MM.1S (cell line): ENCODE measurements at regions not wholly inside any gene's neighbourhood (a gene's known extent, or its start where the extent isn't known, plus 50 kb on each side); places are given as distances from the start of the nearest gene placed in this dataset.

Experiments
- DNase-seq: peaks from one replicate; pipeline ENCODE4 v3.0.0-alpha.2; 2015
- H2AFZ ChIP-seq: fragments of 300-600 bp; sonication (generic); 2 replicates; pipeline ENCODE4 v1.6.0; 2016; ENCODE audit warnings: antibody characterized with exemption, low read length
- H3F3A ChIP-seq: fragments of 300-600 bp; sonication (generic); 2 replicates; pipeline ENCODE4 v1.6.1; 2016; ENCODE audit warnings: mild to moderate bottlenecking, antibody characterized with exemption, low read length, moderate library complexity, mixed read lengths; ENCODE audit not compliant: insufficient read depth
- H3K27ac ChIP-seq: fragments of 300-600 bp; sonication (generic); 2 replicates; pipeline ENCODE4 v1.5.1; 2016; ENCODE audit warnings: mild to moderate bottlenecking, low read length
- H3K27me3 ChIP-seq: fragments of 300-600 bp; sonication (generic); replicated peaks from 2 replicates; pipeline ENCODE4 v1.6.0; 2016; ENCODE audit warnings: low read length; ENCODE audit not compliant: insufficient read depth
- H3K36me3 ChIP-seq: fragments of 300-600 bp; sonication (generic); replicated peaks from 2 replicates; pipeline ENCODE4 v1.6.1; 2016; ENCODE audit warnings: mild to moderate bottlenecking, low read length, mixed read lengths; ENCODE audit not compliant: insufficient read depth
- H3K4me1 ChIP-seq: fragments of 300-600 bp; sonication (generic); 2 replicates; pipeline ENCODE4 v1.6.1; 2016; ENCODE audit warnings: low read length, mixed read lengths
- H3K4me2 ChIP-seq: fragments of 300-600 bp; sonication (generic); 2 replicates; pipeline ENCODE4 v1.6.0; 2016; ENCODE audit warnings: low read depth, low read length
- H3K4me3 ChIP-seq: fragments of 300-600 bp; sonication (generic); 2 replicates; pipeline ENCODE4 v1.5.1; 2016; ENCODE audit warnings: low read length, mixed read lengths
- H3K79me2 ChIP-seq: fragments of 300-600 bp; sonication (generic); 2 replicates; pipeline ENCODE4 v1.6.1; 2016; ENCODE audit warnings: mixed run types, low read length, mixed read lengths
- H3K9ac ChIP-seq: fragments of 300-600 bp; sonication (generic); 2 replicates; pipeline ENCODE4 v1.6.1; 2016; ENCODE audit warnings: low read length, mixed read lengths
- H3K9me2 ChIP-seq: fragments of 300-600 bp; sonication (generic); replicated peaks from 2 replicates; pipeline ENCODE4 v1.6.1; 2016; ENCODE audit warnings: mild to moderate bottlenecking, low read length, mixed read lengths; ENCODE audit not compliant: insufficient read depth
- H3K9me3 ChIP-seq: fragments of 300-600 bp; sonication (generic); replicated peaks from 2 replicates; pipeline ENCODE4 v1.6.1; 2016; ENCODE audit warnings: mild to moderate bottlenecking, low read length, mixed read lengths; ENCODE audit not compliant: insufficient read depth
- H4K20me1 ChIP-seq: fragments of 300-600 bp; sonication (generic); 2 replicates; pipeline ENCODE4 v1.6.1; 2016; ENCODE audit warnings: mild to moderate bottlenecking, low read length, moderate library complexity, mixed read lengths; ENCODE audit not compliant: insufficient read depth
- CTCF ChIP-seq: fragments of 300-600 bp; sonication (generic); IDR thresholded peaks from 2 replicates; pipeline ENCODE4 v1.5.1; 2016; ENCODE audit warnings: antibody characterized with exemption, low read length, mixed read lengths
- EZH2 ChIP-seq: fragments of 300-600 bp; sonication (generic); optimal IDR thresholded peaks from 2 replicates; pipeline ENCODE3; 2017; ENCODE audit warnings: low read depth, mild to moderate bottlenecking, antibody characterized with exemption, low read length, mixed read lengths
- EZH2phosphoT487 ChIP-seq: fragments of 300-600 bp; sonication (generic); IDR thresholded peaks from 2 replicates; pipeline ENCODE4 v1.6.1; 2018; ENCODE audit warnings: antibody characterized with exemption, low read length

DNA sequence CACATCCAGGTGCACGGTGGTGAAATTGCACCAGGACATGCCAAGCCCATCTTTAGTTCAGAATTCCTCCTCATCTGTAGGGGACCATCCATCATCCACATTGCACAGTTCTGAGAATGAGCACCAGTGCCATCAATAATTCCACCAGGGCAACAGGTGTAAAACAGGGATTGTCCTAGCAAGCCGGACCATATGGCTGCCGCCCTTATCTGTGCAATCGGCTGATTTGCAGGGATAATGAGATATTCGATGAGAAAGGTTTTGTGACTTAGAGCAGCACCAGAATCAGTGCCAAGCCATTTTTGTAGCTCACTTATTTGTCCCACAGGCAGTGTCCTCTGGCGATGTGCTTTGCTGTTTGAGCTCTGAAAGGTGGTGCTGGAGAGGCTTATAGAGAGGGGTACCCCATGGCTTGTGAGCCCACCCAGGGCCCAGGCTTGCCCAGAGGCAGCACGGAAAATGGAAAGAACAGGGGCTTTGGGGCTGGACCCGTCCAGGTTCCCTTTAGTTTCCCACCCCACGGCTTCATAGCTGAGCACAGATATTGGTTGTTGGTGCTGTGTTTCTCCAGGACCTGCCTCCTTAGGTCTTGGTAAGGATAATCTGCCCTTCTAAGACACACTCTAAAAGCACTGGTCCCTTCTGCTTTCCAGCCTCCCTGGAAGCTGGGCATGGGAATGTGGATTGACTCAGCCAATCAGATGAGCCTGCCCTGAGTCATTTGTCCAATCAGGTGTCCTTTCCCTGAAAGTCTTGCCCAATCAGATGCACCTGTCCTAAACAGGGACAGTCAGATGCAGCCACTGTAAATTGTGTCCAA lies 84.0 kb upstream of the SHANK2 start:
- Histone ChIP-seq H3K9ac (no peak overlapping the region), H3K4me3 (no peak overlapping the region), H3K9me3 (no peaks in the 10 kb centered on the region), H3K36me3 (no peaks in the 10 kb centered on the region), H3K4me1 (no peaks in the 10 kb centered on the region), H3K4me2 (no peak overlapping the region), H3K79me2 (no peaks in the 10 kb centered on the region), H3K27me3 (peaks cover 71% of the 10 kb centered on the region), H3K9me2 (no peaks in the 10 kb centered on the region), H3F3A (no peaks in the 10 kb centered on the region), H4K20me1 (no peaks in the 10 kb centered on the region), H3K27ac (no peak overlapping the region), H2AFZ (no peak overlapping the region)
- DNase-seq: no peak
- no peak for TF ChIP-seq EZH2phosphoT487
- TF ChIP-seq EZH2: no peak
- TF ChIP-seq CTCF: no peak

GRCh38 chr11:71335371-71335770 lies 83.0 kb upstream of the SHANK2 start:
- no peak for DNase-seq
- no peaks in the 10 kb centered on the region for H3K9me3 ChIP-seq
- no peak overlapping the region for H3K4me2 ChIP-seq
- H2AFZ ChIP-seq: no peak overlapping the region
- no peaks in the 10 kb centered on the region for H4K20me1 ChIP-seq
- peaks cover 71% of the 10 kb centered on the region for H3K27me3 ChIP-seq
- no peak overlapping the region for H3K4me3 ChIP-seq
- H3F3A ChIP-seq: no peaks in the 10 kb centered on the region
- no peak overlapping the region for H3K9ac ChIP-seq
- no peaks in the 10 kb centered on the region for H3K36me3 ChIP-seq
- no peaks in the 10 kb centered on the region for H3K79me2 ChIP-seq
- no peak overlapping the region for H3K27ac ChIP-seq
- no peaks in the 10 kb centered on the region for H3K9me2 ChIP-seq
- H3K4me1 ChIP-seq: no peaks in the 10 kb centered on the region
- TF ChIP-seq CTCF: no peak
- TF ChIP-seq EZH2phosphoT487: no peak
- TF ChIP-seq EZH2: no peak

- H3K27me3 ChIP-seq: peaks cover 67% of the 10 kb centered on the region
- no peak overlapping the region for H3K4me2 ChIP-seq
- no peaks in the 10 kb centered on the region for H3K4me1 ChIP-seq
- no peak overlapping the region for H2AFZ ChIP-seq
- H4K20me1 ChIP-seq: no peaks in the 10 kb centered on the region
- no peak for DNase-seq
- H3F3A ChIP-seq: no peaks in the 10 kb centered on the region
- no peak overlapping the region for H3K9ac ChIP-seq
- no peaks in the 10 kb centered on the region for H3K79me2 ChIP-seq
- no peaks in the 10 kb centered on the region for H3K36me3 ChIP-seq
- no peak overlapping the region for H3K27ac ChIP-seq
- H3K4me3 ChIP-seq: no peak overlapping the region
- TF ChIP-seq CTCF (no peak), EZH2phosphoT487 (no peak), EZH2 (no peak)
- no peaks in the 10 kb centered on the region for H3K9me2 ChIP-seq
- H3K9me3 ChIP-seq: no peaks in the 10 kb centered on the region
Measured at GRCh38 chr11:71334191-71334590, 81.8 kb upstream of the SHANK2 start.
